Liver (tissue), 8 donors: ENCODE measurements at regions not wholly inside any gene's neighbourhood (a gene's known extent, or its start where the extent isn't known, plus 50 kb on each side); places are given as distances from the start of the nearest gene placed in this dataset.

ENCODE experiments used
- DNase-seq: peaks from one replicate; pipeline ENCODE4 v3.0.0-alpha.2; 2017; ENCODE audit warnings: low spot score
- H3K27ac ChIP-seq, 2 donors: one replicate each; pipeline ENCODE4 v1.7.0; 2013; ENCODE audit warnings: inconsistent platforms in 2 of 2, low read length in 2 of 2, control low read depth in 1 of 2, low read depth in 1 of 2, mild to moderate bottlenecking in 1 of 2
- H3K27me3 ChIP-seq, 4 donors: one replicate each; pipeline versions ENCODE4 v1.6.1 to v1.7.0; 2013; ENCODE audit warnings: low read length in 3 of 4, inconsistent platforms in 1 of 4, mild to moderate bottlenecking in 1 of 4, moderate library complexity in 1 of 4; ENCODE audit not compliant: control insufficient read depth in 4 of 4, insufficient read depth in 4 of 4
- H3K36me3 ChIP-seq, 4 donors: one replicate each; pipeline versions ENCODE4 v1.6.1 to v1.7.0; 2013; ENCODE audit warnings: low read length in 3 of 4, mild to moderate bottlenecking in 3 of 4, low read depth in 1 of 4, moderate library complexity in 1 of 4; ENCODE audit not compliant: control insufficient read depth in 4 of 4, insufficient read depth in 3 of 4
- H3K4me1 ChIP-seq, 4 donors: one replicate each; pipeline versions ENCODE4 v1.6.1 to v1.7.0; 2013; ENCODE audit warnings: low read length in 3 of 4, mild to moderate bottlenecking in 3 of 4, moderate library complexity in 1 of 4; ENCODE audit not compliant: control insufficient read depth in 4 of 4, insufficient read depth in 4 of 4
- H3K4me3 ChIP-seq, 3 donors: one replicate each; pipeline versions ENCODE4 v1.6.1 to v1.7.0; 2013; ENCODE audit warnings: low read length in 3 of 3, control low read depth in 1 of 3, low read depth in 1 of 3, mild to moderate bottlenecking in 1 of 3
- H3K9ac ChIP-seq, 2 donors: one replicate each; pipeline ENCODE4 v1.7.0; 2013; ENCODE audit warnings: low read length in 2 of 2, mild to moderate bottlenecking in 2 of 2, moderate library complexity in 2 of 2, control low read depth in 1 of 2, low read depth in 1 of 2
- H3K9me3 ChIP-seq, 4 donors: one replicate each; pipeline versions ENCODE4 v1.6.1 to v1.7.0; 2013; ENCODE audit warnings: low read length in 3 of 4; ENCODE audit not compliant: control insufficient read depth in 4 of 4
- EGR1 ChIP-seq, 2 donors: IDR thresholded peaks; 2 replicates each; pipeline ENCODE4 v1.6.1; 2016 to 2018; ENCODE audit warnings: antibody characterized with exemption in 2 of 2, low read depth in 2 of 2
- FOXA1 ChIP-seq: IDR thresholded peaks from 2 replicates; pipeline ENCODE4 v1.6.1; 2016; ENCODE audit warnings: antibody characterized with exemption
- FOXA2 ChIP-seq: IDR thresholded peaks from 2 replicates; pipeline ENCODE4 v1.6.1; 2016; ENCODE audit warnings: antibody characterized with exemption
- GABPA ChIP-seq, 2 donors: IDR thresholded peaks in 1 of 2; conservative IDR thresholded peaks in 1 of 2; 2 replicates each; pipeline ENCODE4 v1.6.1; 2016; ENCODE audit warnings: antibody characterized with exemption in 2 of 2, mild to moderate bottlenecking in 1 of 2, moderate library complexity in 1 of 2
- HNF4A ChIP-seq, 2 donors: conservative IDR thresholded peaks; 2 replicates each; pipeline ENCODE4 v1.6.1; 2016; ENCODE audit warnings: antibody characterized with exemption in 2 of 2, mild to moderate bottlenecking in 2 of 2
- HNF4G ChIP-seq: IDR thresholded peaks from 2 replicates; pipeline ENCODE4 v1.6.1; 2016; ENCODE audit warnings: antibody characterized with exemption
- JUND ChIP-seq, 2 donors: IDR thresholded peaks; 2 replicates each; pipeline ENCODE4 v1.6.1; 2016; ENCODE audit warnings: antibody characterized with exemption in 2 of 2
- MAX ChIP-seq: IDR thresholded peaks from 2 replicates; pipeline ENCODE4 v1.6.1; 2016; ENCODE audit warnings: antibody characterized with exemption
- NR2F2 ChIP-seq: IDR thresholded peaks from 2 replicates; pipeline ENCODE4 v1.6.1; 2016; ENCODE audit warnings: antibody characterized with exemption
- RAD21 ChIP-seq, 2 donors: IDR thresholded peaks; 2 replicates each; pipeline ENCODE4 v1.6.1; 2016; ENCODE audit warnings: antibody characterized with exemption in 2 of 2, mild to moderate bottlenecking in 2 of 2
- RXRA ChIP-seq, 2 donors: IDR thresholded peaks; 2 replicates each; pipeline ENCODE4 v1.6.1; 2017 to 2018; ENCODE audit warnings: antibody characterized with exemption in 2 of 2, mild to moderate bottlenecking in 1 of 2
- SP1 ChIP-seq: IDR thresholded peaks from 2 replicates; pipeline ENCODE4 v1.6.1; 2018; ENCODE audit warnings: antibody characterized with exemption, mild to moderate bottlenecking
- TAF1 ChIP-seq: conservative IDR thresholded peaks from 2 replicates; pipeline ENCODE4 v1.6.1; 2016; ENCODE audit warnings: antibody characterized with exemption, mild to moderate bottlenecking
- YY1 ChIP-seq: IDR thresholded peaks from 2 replicates; pipeline ENCODE4 v1.6.1; 2016; ENCODE audit warnings: antibody characterized with exemption, mild to moderate bottlenecking
- WGBS: extraction: QIAGEN DNeasy Blood & Tissue Kit; methylation state at CpG from one replicate; pipeline ENCODE4 v1.1.7; 2013; 5-methylcytosine and 5-hydroxymethylcytosine counted together
- TF ChIP-seq, protein P1 (sequence below): IDR thresholded peaks from 2 replicates; pipeline ENCODE4 v1.6.1; 2016; ENCODE audit warnings: antibody characterized with exemption, mild to moderate bottlenecking
- TF ChIP-seq, protein P2 (sequence below): IDR thresholded peaks from 2 replicates; pipeline ENCODE4 v1.6.1; 2016; ENCODE audit warnings: antibody characterized with exemption
- TF ChIP-seq, protein P3 (sequence below): IDR thresholded peaks from 2 replicates; pipeline ENCODE4 v1.6.1; 2016; ENCODE audit warnings: antibody characterized with exemption
- TF ChIP-seq, protein P4 (sequence below): fragments of 150-350 bp; IDR thresholded peaks from 2 replicates; pipeline ENCODE4 v1.5.1; 2017; ENCODE audit warnings: improper control_type of control experiment, low read depth, low read length; ENCODE audit not compliant: missing input control
- donor health status: healthy.
- donor health status: healthy.
- donor health status: healthy.
- donor health status: healthy.
- donor health status: healthy.

- WGBS, result 86% methylated on average over 3 of the region's 3 CpGs
- Histone ChIP-seq H3K9ac (no peak overlapping the region), H3K27me3 (no peaks in the 10 kb centered on the region), H3K4me3 (no peak overlapping the region), H3K4me1 (no peaks in the 10 kb centered on the region), H3K36me3 (no peaks in the 10 kb centered on the region), H3K9me3 (peaks cover 0 to 6% (median 0%) of the 10 kb centered on the region in 4 donors), H3K27ac (no peak overlapping the region)
- TF ChIP-seq RAD21 (IDR thresholded peaks at IDR 0.05) (no peak), GABPA (IDR thresholded peaks at IDR 0.05 in 1 of 2, conservative IDR thresholded peaks at IDR 0.05 in 1 of 2) (no peak), FOXA1 (no peak), TAF1 (no peak), HNF4G (no peak), YY1 (no peak), JUND (IDR thresholded peaks at IDR 0.05) (no peak), FOXA2 (no peak), SP1 (no peak), EGR1 (IDR thresholded peaks at IDR 0.05; ENCODE audit: low read depth in 2 of 2) (no peak), HNF4A (conservative IDR thresholded peaks at IDR 0.05) (no peak), NR2F2 (no peak), MAX (no peak), RXRA (IDR thresholded peaks at IDR 0.05) (no peak)
- TF ChIP-seq, protein P1, sequence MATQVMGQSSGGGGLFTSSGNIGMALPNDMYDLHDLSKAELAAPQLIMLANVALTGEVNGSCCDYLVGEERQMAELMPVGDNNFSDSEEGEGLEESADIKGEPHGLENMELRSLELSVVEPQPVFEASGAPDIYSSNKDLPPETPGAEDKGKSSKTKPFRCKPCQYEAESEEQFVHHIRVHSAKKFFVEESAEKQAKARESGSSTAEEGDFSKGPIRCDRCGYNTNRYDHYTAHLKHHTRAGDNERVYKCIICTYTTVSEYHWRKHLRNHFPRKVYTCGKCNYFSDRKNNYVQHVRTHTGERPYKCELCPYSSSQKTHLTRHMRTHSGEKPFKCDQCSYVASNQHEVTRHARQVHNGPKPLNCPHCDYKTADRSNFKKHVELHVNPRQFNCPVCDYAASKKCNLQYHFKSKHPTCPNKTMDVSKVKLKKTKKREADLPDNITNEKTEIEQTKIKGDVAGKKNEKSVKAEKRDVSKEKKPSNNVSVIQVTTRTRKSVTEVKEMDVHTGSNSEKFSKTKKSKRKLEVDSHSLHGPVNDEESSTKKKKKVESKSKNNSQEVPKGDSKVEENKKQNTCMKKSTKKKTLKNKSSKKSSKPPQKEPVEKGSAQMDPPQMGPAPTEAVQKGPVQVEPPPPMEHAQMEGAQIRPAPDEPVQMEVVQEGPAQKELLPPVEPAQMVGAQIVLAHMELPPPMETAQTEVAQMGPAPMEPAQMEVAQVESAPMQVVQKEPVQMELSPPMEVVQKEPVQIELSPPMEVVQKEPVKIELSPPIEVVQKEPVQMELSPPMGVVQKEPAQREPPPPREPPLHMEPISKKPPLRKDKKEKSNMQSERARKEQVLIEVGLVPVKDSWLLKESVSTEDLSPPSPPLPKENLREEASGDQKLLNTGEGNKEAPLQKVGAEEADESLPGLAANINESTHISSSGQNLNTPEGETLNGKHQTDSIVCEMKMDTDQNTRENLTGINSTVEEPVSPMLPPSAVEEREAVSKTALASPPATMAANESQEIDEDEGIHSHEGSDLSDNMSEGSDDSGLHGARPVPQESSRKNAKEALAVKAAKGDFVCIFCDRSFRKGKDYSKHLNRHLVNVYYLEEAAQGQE, result no peak
- TF ChIP-seq, protein P2, sequence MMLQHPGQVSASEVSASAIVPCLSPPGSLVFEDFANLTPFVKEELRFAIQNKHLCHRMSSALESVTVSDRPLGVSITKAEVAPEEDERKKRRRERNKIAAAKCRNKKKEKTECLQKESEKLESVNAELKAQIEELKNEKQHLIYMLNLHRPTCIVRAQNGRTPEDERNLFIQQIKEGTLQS, result no peak
- TF ChIP-seq, protein P3, sequence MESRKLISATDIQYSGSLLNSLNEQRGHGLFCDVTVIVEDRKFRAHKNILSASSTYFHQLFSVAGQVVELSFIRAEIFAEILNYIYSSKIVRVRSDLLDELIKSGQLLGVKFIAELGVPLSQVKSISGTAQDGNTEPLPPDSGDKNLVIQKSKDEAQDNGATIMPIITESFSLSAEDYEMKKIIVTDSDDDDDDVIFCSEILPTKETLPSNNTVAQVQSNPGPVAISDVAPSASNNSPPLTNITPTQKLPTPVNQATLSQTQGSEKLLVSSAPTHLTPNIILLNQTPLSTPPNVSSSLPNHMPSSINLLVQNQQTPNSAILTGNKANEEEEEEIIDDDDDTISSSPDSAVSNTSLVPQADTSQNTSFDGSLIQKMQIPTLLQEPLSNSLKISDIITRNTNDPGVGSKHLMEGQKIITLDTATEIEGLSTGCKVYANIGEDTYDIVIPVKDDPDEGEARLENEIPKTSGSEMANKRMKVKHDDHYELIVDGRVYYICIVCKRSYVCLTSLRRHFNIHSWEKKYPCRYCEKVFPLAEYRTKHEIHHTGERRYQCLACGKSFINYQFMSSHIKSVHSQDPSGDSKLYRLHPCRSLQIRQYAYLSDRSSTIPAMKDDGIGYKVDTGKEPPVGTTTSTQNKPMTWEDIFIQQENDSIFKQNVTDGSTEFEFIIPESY, result no peak
- TF ChIP-seq, protein P4, sequence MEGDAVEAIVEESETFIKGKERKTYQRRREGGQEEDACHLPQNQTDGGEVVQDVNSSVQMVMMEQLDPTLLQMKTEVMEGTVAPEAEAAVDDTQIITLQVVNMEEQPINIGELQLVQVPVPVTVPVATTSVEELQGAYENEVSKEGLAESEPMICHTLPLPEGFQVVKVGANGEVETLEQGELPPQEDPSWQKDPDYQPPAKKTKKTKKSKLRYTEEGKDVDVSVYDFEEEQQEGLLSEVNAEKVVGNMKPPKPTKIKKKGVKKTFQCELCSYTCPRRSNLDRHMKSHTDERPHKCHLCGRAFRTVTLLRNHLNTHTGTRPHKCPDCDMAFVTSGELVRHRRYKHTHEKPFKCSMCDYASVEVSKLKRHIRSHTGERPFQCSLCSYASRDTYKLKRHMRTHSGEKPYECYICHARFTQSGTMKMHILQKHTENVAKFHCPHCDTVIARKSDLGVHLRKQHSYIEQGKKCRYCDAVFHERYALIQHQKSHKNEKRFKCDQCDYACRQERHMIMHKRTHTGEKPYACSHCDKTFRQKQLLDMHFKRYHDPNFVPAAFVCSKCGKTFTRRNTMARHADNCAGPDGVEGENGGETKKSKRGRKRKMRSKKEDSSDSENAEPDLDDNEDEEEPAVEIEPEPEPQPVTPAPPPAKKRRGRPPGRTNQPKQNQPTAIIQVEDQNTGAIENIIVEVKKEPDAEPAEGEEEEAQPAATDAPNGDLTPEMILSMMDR, result no peak
- no peak for DNase-seq
These were observed 344.5 kb upstream of the ITGA1 start for GRCh38 chr5:52443187-52443586.
